HepG2 (cell line): ENCODE measurements at regions not wholly inside any gene's neighbourhood (a gene's known extent, or its start where the extent isn't known, plus 50 kb on each side); places are given as distances from the start of the nearest gene placed in this dataset.

ENCODE experiments used
- ATAC-seq: fragments of 200-7000 bp; cut with Tn5 transposase; 3 replicates; pipeline ENCODE4 v1.9.1; 2020; ENCODE audit warnings: mild to moderate bottlenecking, moderate library complexity
- BruUV-seq: library from RNA; stranded (reverse); fragments of 400-500 nt; replicated peaks from 2 replicates; lab custom pipeline; 2021; lab: Mats Ljungman, UMichigan
- CTCF ChIA-PET: fragments of 300-600 bp; formaldehyde crosslinking; extraction: SDS; loops from one replicate; lab custom pipeline; 2021; ENCODE audit warnings: low total read pairs, inconsistent platforms, low intra/inter-chr PET ratio; lab: Yijun Ruan, JAX
- POLR2A ChIA-PET: fragments of 350-600 bp; sonication (Branson Sonifier 250); formaldehyde crosslinking; loops from one replicate; lab custom pipeline; 2020; ENCODE audit warnings: antibody characterized with exemption, inconsistent platforms; lab: Yijun Ruan, JAX
- DNase-seq: peaks from one replicate; pipeline ENCODE4 v3.0.0-alpha.2; 2015; ENCODE audit warnings: low spot score
- FAIRE-seq: peaks from 3 replicates; lab custom pipeline; 2011; peaks lifted over from hg19 to GRCh38; lab: Jason Lieb, UNC
- H2AFZ ChIP-seq: one replicate; pipeline ENCODE4 v1.6.1; 2011; ENCODE audit warnings: low read length, inconsistent platforms
- H3K27ac ChIP-seq: fragments of 300-600 bp; 3 replicates; pipeline ENCODE4 v1.8.0; 2011; ENCODE audit warnings: mixed run types, mild to moderate bottlenecking, mixed read lengths, low read length, inconsistent platforms; ENCODE audit not compliant: insufficient read depth; ENCODE audit errors: extremely low read length
- H3K27me3 ChIP-seq, 2 experiments: fragments of 200-600 bp in 1 of 2; 2 replicates in 1 of 2; 3 replicates in 1 of 2; pipeline versions ENCODE4 v1.6.0 to v1.8.0; 2011; ENCODE audit warnings: low read length in 2 of 2, mild to moderate bottlenecking in 2 of 2, moderate library complexity in 2 of 2, inconsistent platforms in 1 of 2; ENCODE audit not compliant: insufficient read depth in 2 of 2, control insufficient read depth in 1 of 2
- H3K36me3 ChIP-seq, 2 experiments: fragments of 200-600 bp in 1 of 2; replicated peaks in 1 of 2; 2 replicates in 1 of 2; 3 replicates in 1 of 2; pipeline versions ENCODE4 v1.5.1 to v1.8.0; 2011; ENCODE audit warnings: low read length in 2 of 2, inconsistent platforms in 1 of 2; ENCODE audit not compliant: insufficient read depth in 2 of 2, control insufficient read depth in 1 of 2
- H3K4me1 ChIP-seq: 2 replicates; pipeline ENCODE4 v1.5.1; 2012; ENCODE audit warnings: low read length, inconsistent platforms; ENCODE audit not compliant: insufficient read depth
- H3K4me2 ChIP-seq: 2 replicates; pipeline ENCODE4 v1.6.0; 2011; ENCODE audit warnings: low read depth, low read length, inconsistent platforms
- H3K4me3 ChIP-seq, 3 experiments: fragments of 200-600 bp in 1 of 3; sonication (generic), shearing (Covaris generic) in 1 of 3; replicated peaks in 1 of 3; 2 replicates each; pipeline ENCODE4 v1.5.1; 2011 to 2016; ENCODE audit warnings: low read length in 3 of 3, inconsistent platforms in 2 of 3, low read depth in 2 of 3, mild to moderate bottlenecking in 2 of 3, control low read depth in 1 of 3, mixed read lengths in 1 of 3; ENCODE audit not compliant: insufficient read depth in 1 of 3
- H3K79me2 ChIP-seq: one replicate; pipeline ENCODE4 v1.6.1; 2011; ENCODE audit warnings: low read length, inconsistent platforms; ENCODE audit not compliant: insufficient read depth
- H3K9ac ChIP-seq: 2 replicates; pipeline ENCODE4 v1.6.0; 2011; ENCODE audit warnings: mild to moderate bottlenecking, low read depth, low read length, inconsistent platforms; ENCODE audit not compliant: insufficient read depth
- H3K9me3 ChIP-seq: 2 replicates; pipeline ENCODE4 v1.5.1; 2012; ENCODE audit warnings: mild to moderate bottlenecking, low read length
- H4K20me1 ChIP-seq: 2 replicates; pipeline ENCODE4 v1.6.0; 2011; ENCODE audit warnings: inconsistent platforms, mild to moderate bottlenecking, low read length, moderate library complexity; ENCODE audit not compliant: insufficient read depth
- CCAR2 ChIP-seq: fragments of 200-400 bp; formaldehyde crosslinking; optimal IDR thresholded peaks from 2 replicates; pipeline ENCODE3; 2018; ENCODE audit warnings: low read depth, mild to moderate bottlenecking, low read length, moderate library complexity
- CEBPZ ChIP-seq: IDR thresholded peaks from 2 replicates; pipeline ENCODE4 v1.6.1; 2012; ENCODE audit warnings: low read length, improper control_type of control experiment
- MAFK ChIP-seq, 2 experiments: IDR thresholded peaks in 1 of 2; conservative IDR thresholded peaks in 1 of 2; 2 replicates each; pipeline ENCODE4 v1.6.1; 2011; ENCODE audit warnings: improper control_type of control experiment in 2 of 2, low read length in 2 of 2
- RNF219 ChIP-seq: sonication (generic); formaldehyde crosslinking; IDR thresholded peaks from 2 replicates; pipeline ENCODE4 v1.5.0; 2020; ENCODE audit warnings: mild to moderate bottlenecking, missing genetic modification reagents
- SIX1 ChIP-seq: sonication (generic); formaldehyde crosslinking; IDR thresholded peaks from 2 replicates; pipeline ENCODE4 v1.4.0; 2020; ENCODE audit warnings: missing genetic modification reagents, borderline replicate concordance
- SSRP1 ChIP-seq: IDR thresholded peaks from 2 replicates; pipeline ENCODE4 v1.6.1; 2016; ENCODE audit warnings: control low read depth
- ZBTB14 ChIP-seq: sonication (generic); formaldehyde crosslinking; IDR thresholded peaks from 2 replicates; pipeline ENCODE4 v1.4.0; 2020; ENCODE audit warnings: missing genetic modification reagents
- ZNF572 ChIP-seq: sonication (generic); formaldehyde crosslinking; IDR thresholded peaks from 2 replicates; pipeline ENCODE4 v1.5.1; 2020; ENCODE audit warnings: mild to moderate bottlenecking, missing genetic modification reagents
- ZXDC ChIP-seq: sonication (generic); formaldehyde crosslinking; IDR thresholded peaks from 2 replicates; pipeline ENCODE4 v1.5.0; 2020; ENCODE audit warnings: mild to moderate bottlenecking, missing genetic modification reagents
- WGBS: methylation state at CpG from one replicate; pipeline ENCODE4 v1.1.6; 2017; ENCODE audit warnings: low lambda C conversion rate; 5-methylcytosine and 5-hydroxymethylcytosine counted together
- in situ Hi-C: cut with HindIII; loops from 2 replicates; pipeline ENCODE4 v1.10.0; 2017; ENCODE audit warnings: low pct_unique_long_range_greater_than_20kb; ENCODE audit not compliant: extremely low pct_ligation_motif_present
- intact Hi-C: fragments of 100-400 bp; cut with micrococcal nuclease; formaldehyde crosslinking; loops from one replicate; pipeline ENCODE4 v1.10.0; 2022; ENCODE audit not compliant: unreplicated experiment

GRCh38 chr7:67940400-67940799 lies 943.8 kb downstream of the TYW1 start:
- no peak for TF ChIP-seq SIX1 (CRISPR knock-in tag)
- TF ChIP-seq ZXDC (CRISPR knock-in tag) = no peak
- no peak for TF ChIP-seq CCAR2
- TF ChIP-seq, all 625 proteins: peak for 0
- ATAC-seq (no peak), DNase-seq (no peak), FAIRE-seq (no peak)
- H4K20me1 ChIP-seq = no peaks in the 10 kb centered on the region
- H3K4me3 ChIP-seq = no peak overlapping the region
- no peaks in the 10 kb centered on the region for H3K4me1 ChIP-seq
- H3K27ac ChIP-seq = no peak overlapping the region
- CTCF ChIA-PET = no interaction called here
- no peaks in the 10 kb centered on the region for H3K79me2 ChIP-seq
- in situ Hi-C loops (no loop called here), intact Hi-C loops (no loop called here)
- H3K27me3 ChIP-seq = no peaks in the 10 kb centered on the region
- no peak overlapping the region for H3K9ac ChIP-seq
- POLR2A ChIA-PET = no interaction called here
- no peak overlapping the region for H2AFZ ChIP-seq
- H3K4me2 ChIP-seq = no peak overlapping the region
- no TSS peak for BruUV-seq
- no peaks in the 10 kb centered on the region for H3K36me3 ChIP-seq
- no peaks in the 10 kb centered on the region for H3K9me3 ChIP-seq
- WGBS = 61% methylated on average over 13 of the region's 13 CpGs

- Histone ChIP-seq H3K27me3 (no peaks in the 10 kb centered on the region; a peak in 1 of 5 replicates), H2AFZ (no peak overlapping the region), H3K9me3 (no peaks in the 10 kb centered on the region), H3K4me1 (no peaks in the 10 kb centered on the region), H3K79me2 (no peaks in the 10 kb centered on the region), H3K36me3 (no peaks in the 10 kb centered on the region), H3K27ac (no peak overlapping the region), H3K9ac (no peak overlapping the region), H3K4me2 (no peak overlapping the region), H3K4me3 (no peak overlapping the region), H4K20me1 (no peaks in the 10 kb centered on the region)
- in situ Hi-C loops = no loop called here
- FAIRE-seq (no peak), ATAC-seq (no peak), DNase-seq (no peak)
- whole genome bisulfite sequencing = 2% methylated on average over 2 of the region's 2 CpGs
- intact Hi-C loops = no loop called here
- BruUV-seq = no TSS peak
- CTCF ChIA-PET = no interaction called here
- POLR2A ChIA-PET = no interaction called here
- no peak for TF ChIP-seq ZBTB14 (CRISPR knock-in tag)
- TF ChIP-seq MAFK (conservative IDR thresholded peaks at IDR 0.05 in 1 of 2, IDR thresholded peaks at IDR 0.05 in 1 of 2; ENCODE audit: low read length in 2 of 2) = no peak
- TF ChIP-seq CEBPZ = no peak
- TF ChIP-seq SSRP1 (CRISPR knock-in tag) = no peak
- TF ChIP-seq ZNF572 = no peak
- no peak for TF ChIP-seq RNF219
Observed at GRCh38 chr7:67947191-67947590, 950.6 kb downstream of the TYW1 start.
